ENCODE measurements at regions not wholly inside any gene's neighbourhood (a gene's known extent, or its start where the extent isn't known, plus 50 kb on each side); places are given as distances from the start of the nearest gene placed in this dataset.

- H3K18ac ChIP-seq (ENCODE audit: low read depth, low read length) = no peak overlapping the region
- no peak overlapping the region for H4K91ac ChIP-seq (ENCODE audit: insufficient read depth, low read depth, low read length)
- no peak overlapping the region for H2AK9ac ChIP-seq (replicated peaks; ENCODE audit: low read depth, low read length, poor library complexity)
- H4K8ac ChIP-seq (ENCODE audit: low read depth in 2 of 2, low read length in 2 of 2) = no peak overlapping the region
- H3K14ac ChIP-seq (replicated peaks; ENCODE audit: low read depth, low read length) = no peak overlapping the region
- TF ChIP-seq MXI1 (IDR thresholded peaks at IDR 0.05; ENCODE audit: borderline replicate concordance, low read depth, low read length) (no peak), CTCF (conservative IDR thresholded peaks at IDR 0.05; ENCODE audit: low read depth, low read length) (no peak), SMC3 (IDR thresholded peaks at IDR 0.05; ENCODE audit: low read depth, low read length) (no peak), MAFK (IDR thresholded peaks at IDR 0.05; ENCODE audit: low read depth, low read length) (no peak), NFE2L2 (IDR thresholded peaks at IDR 0.05; ENCODE audit: low read depth, low read length) (no peak), USF2 (IDR thresholded peaks at IDR 0.05; ENCODE audit: low read depth, low read length) (no peak), CEBPB (IDR thresholded peaks at IDR 0.05; ENCODE audit: low read depth, low read length) (no peak), RAD21 (IDR thresholded peaks at IDR 0.05; ENCODE audit: low read length) (no peak), POLR2A (IDR thresholded peaks at IDR 0.05; ENCODE audit: low read depth, low read length) (no peak), FOS (IDR thresholded peaks at IDR 0.05; ENCODE audit: low read depth, low read length) (no peak), MAZ (IDR thresholded peaks at IDR 0.05; ENCODE audit: borderline replicate concordance, low read depth, low read length) (no peak), RCOR1 (IDR thresholded peaks at IDR 0.05; ENCODE audit: insufficient replicate concordance, low read length) (no peak), BHLHE40 (IDR thresholded peaks at IDR 0.05; ENCODE audit: low read depth, low read length) (no peak), ELK1 (IDR thresholded peaks at IDR 0.05; ENCODE audit: borderline replicate concordance, low read depth, low read length) (no peak), RFX5 (IDR thresholded peaks at IDR 0.05; ENCODE audit: low read depth, low read length) (no peak), CHD1 (IDR thresholded peaks at IDR 0.05; ENCODE audit: low read depth, low read length) (no peak)
- in situ Hi-C loops (cut with MboI; ENCODE audit: low sequenced_read_pairs) (no loop called here), intact Hi-C loops (cut with micrococcal nuclease) (no loop called here), dilution Hi-C loops (cut with HindIII; ENCODE audit: low sequenced_read_pairs, unreplicated experiment) (no loop called here)
- no peak overlapping the region for H3K4ac ChIP-seq (ENCODE audit: low read depth, low read length)
- no peaks in the 10 kb centered on the region for H3K27me3 ChIP-seq (ENCODE audit: control insufficient read depth, insufficient read depth, low read length)
- peaks cover 51% of the 10 kb centered on the region for H3K9me3 ChIP-seq (ENCODE audit: control insufficient read depth, insufficient read depth, low read length)
- H2BK15ac ChIP-seq (ENCODE audit: low read depth, low read length) = no peak overlapping the region
- H3K4me2 ChIP-seq (ENCODE audit: low read depth, low read length) = no peak overlapping the region
- CTCF ChIA-PET = no interaction called here
- no peak overlapping the region for H3K4me3 ChIP-seq (ENCODE audit: insufficient read depth, low read depth, low read length)
- DNase-seq (no peak), ATAC-seq (ENCODE audit: low read depth) (no peak)
- no peak overlapping the region for H2BK20ac ChIP-seq (ENCODE audit: low read depth, low read length)
- no peak overlapping the region for H2AK5ac ChIP-seq (ENCODE audit: low read depth, low read length)
- BruUV-seq (replicated peaks) = no TSS peak
- H3K56ac ChIP-seq (ENCODE audit: extremely low read depth, insufficient read depth, low read length) = no peak overlapping the region
- no peaks in the 10 kb centered on the region for H3K79me1 ChIP-seq (ENCODE audit: low read depth in 1 of 2, low read length in 2 of 2)
- H3K27ac ChIP-seq (ENCODE audit: insufficient read depth, low read length) = no peak overlapping the region
- H3K4me1 ChIP-seq (ENCODE audit: control insufficient read depth, insufficient read depth, low read length) = no peaks in the 10 kb centered on the region
- H2BK5ac ChIP-seq (ENCODE audit: low read depth, low read length, poor library complexity, severe bottlenecking) = no peak overlapping the region
- H4K20me1 ChIP-seq (ENCODE audit: insufficient read depth, low read length) = no peaks in the 10 kb centered on the region
- H3K36me3 ChIP-seq (ENCODE audit: control insufficient read depth, insufficient read depth, low read length) = no peaks in the 10 kb centered on the region
- no peak overlapping the region for H4K5ac ChIP-seq (ENCODE audit: low read depth, low read length)
- no peaks in the 10 kb centered on the region for H3K9me1 ChIP-seq (ENCODE audit: insufficient read depth, low read length)
- POLR2A ChIA-PET (ENCODE audit: unreplicated experiment) = no interaction called here
- no peak overlapping the region for H2AFZ ChIP-seq (replicated peaks; ENCODE audit: low read length, poor library complexity)
- 47% methylated on average over 4 of the region's 9 CpGs; no CpG with 5 or more reads in 1 of the 2 experiments for WGBS, 2 experiments (ENCODE audit: extremely low coverage in 2 of 2, insufficient read length in 1 of 2)
- no peak overlapping the region for H3K23ac ChIP-seq (ENCODE audit: low read depth, low read length)
- no peak overlapping the region for H2BK120ac ChIP-seq (ENCODE audit: low read depth, low read length)
- H3K9ac ChIP-seq (ENCODE audit: low read depth, low read length) = no peak overlapping the region
Measured at GRCh38 chr22:48858121-48858520, 969.6 kb downstream of the BRD1 start.

All from IMR-90 (cell line).